Ishikawa (cell line): ENCODE measurements at regions not wholly inside any gene's neighbourhood (a gene's known extent, or its start where the extent isn't known, plus 50 kb on each side); places are given as distances from the start of the nearest gene placed in this dataset.

Experiments
- CREB1 ChIP-seq: IDR thresholded peaks from 2 replicates; pipeline ENCODE4 v1.6.1; 2012; ENCODE audit warnings: low read depth
- EP300 ChIP-seq: IDR thresholded peaks from 2 replicates; pipeline ENCODE4 v1.6.1; 2012; ENCODE audit warnings: borderline replicate concordance
- FOXM1 ChIP-seq: IDR thresholded peaks from 2 replicates; pipeline ENCODE4 v1.6.1; 2012; ENCODE audit warnings: low read depth, borderline replicate concordance
- RAD21 ChIP-seq: IDR thresholded peaks from 2 replicates; pipeline ENCODE4 v1.6.1; 2012; ENCODE audit warnings: low read depth
- REST ChIP-seq: IDR thresholded peaks from 2 replicates; pipeline ENCODE4 v1.6.1; 2012; ENCODE audit warnings: low read depth, mild to moderate bottlenecking
- TAF1 ChIP-seq: IDR thresholded peaks from 2 replicates; pipeline ENCODE4 v1.6.1; 2012; ENCODE audit warnings: low read depth, mild to moderate bottlenecking
- TCF12 ChIP-seq: IDR thresholded peaks from 2 replicates; pipeline ENCODE4 v1.6.1; 2012; ENCODE audit warnings: low read depth
- TEAD4 ChIP-seq: IDR thresholded peaks from 2 replicates; pipeline ENCODE4 v1.6.1; 2012
- USF1 ChIP-seq: IDR thresholded peaks from 2 replicates; pipeline ENCODE4 v1.6.1; 2012
- YY1 ChIP-seq: IDR thresholded peaks from 2 replicates; pipeline ENCODE4 v1.6.1; 2012; ENCODE audit warnings: low read depth

GRCh38 chrX:45614853-45615252 lies 414.2 kb upstream of the DIPK2B start:
- TF ChIP-seq TAF1 (no peak), FOXM1 (no peak), RAD21 (no peak), REST (no peak), CREB1 (no peak), USF1 (no peak), YY1 (no peak), TEAD4 (no peak), EP300 (no peak), TCF12 (no peak)
